Tibial artery (tissue), 4 donors: ENCODE measurements at regions not wholly inside any gene's neighbourhood (a gene's known extent, or its start where the extent isn't known, plus 50 kb on each side); places are given as distances from the start of the nearest gene placed in this dataset.

Experiments used
- DNase-seq, 2 donors: peaks; one replicate each; pipeline ENCODE4 v3.0.0-alpha.2; 2019
- H3K27ac ChIP-seq, 2 donors: fragments of 200-600 bp; sonication (generic) in 1 of 2; 1 replicate in 1 of 2; 2 replicates in 1 of 2; pipeline ENCODE4 v1.5.1; 2018 to 2019; ENCODE audit warnings: mild to moderate bottlenecking in 1 of 2
- H3K27me3 ChIP-seq, 2 donors: fragments of 200-600 bp; sonication (generic) in 1 of 2; one replicate each; pipeline versions ENCODE4 v1.5.1 to v1.6.0; 2016 to 2019
- H3K36me3 ChIP-seq, 3 donors: fragments of 200-600 bp; sonication (generic) in 2 of 3; one replicate each; pipeline ENCODE4 v1.5.1; 2016 to 2019; ENCODE audit warnings: mild to moderate bottlenecking in 2 of 3
- H3K4me1 ChIP-seq, 4 donors: fragments of 200-600 bp; sonication (generic) in 2 of 4; 1 replicate in 3 of 4; 2 replicates in 1 of 4; pipeline ENCODE4 v1.5.1; 2016 to 2019
- H3K4me3 ChIP-seq, 2 donors: fragments of 200-600 bp; sonication (generic) in 1 of 2; 1 replicate in 1 of 2; 2 replicates in 1 of 2; pipeline ENCODE4 v1.5.1; 2018 to 2019; ENCODE audit warnings: mild to moderate bottlenecking in 2 of 2
- H3K9me3 ChIP-seq, 3 donors: fragments of 200-600 bp; sonication (generic) in 1 of 3; one replicate each; pipeline ENCODE4 v1.5.1; 2016 to 2019
- intact Hi-C: fragments of 100-400 bp; cut with DNase I; formaldehyde crosslinking; loops from one replicate; pipeline ENCODE4 v1.15.0; 2023; ENCODE audit warnings: low total_unique reads
- TF ChIP-seq, protein P1 (sequence below), 2 experiments: fragments of 200-600 bp in 1 of 2; fragments of 450-650 bp in 1 of 2; IDR thresholded peaks; one replicate each; pipeline ENCODE4 v1.5.1; 2017 to 2019; ENCODE audit warnings: antibody characterized with exemption in 2 of 2, mild to moderate bottlenecking in 1 of 2, moderate library complexity in 1 of 2

GRCh38 chr1:96334236-96334557, 387.4 kb upstream of the PTBP2 start:
- TF ChIP-seq, protein P1, sequence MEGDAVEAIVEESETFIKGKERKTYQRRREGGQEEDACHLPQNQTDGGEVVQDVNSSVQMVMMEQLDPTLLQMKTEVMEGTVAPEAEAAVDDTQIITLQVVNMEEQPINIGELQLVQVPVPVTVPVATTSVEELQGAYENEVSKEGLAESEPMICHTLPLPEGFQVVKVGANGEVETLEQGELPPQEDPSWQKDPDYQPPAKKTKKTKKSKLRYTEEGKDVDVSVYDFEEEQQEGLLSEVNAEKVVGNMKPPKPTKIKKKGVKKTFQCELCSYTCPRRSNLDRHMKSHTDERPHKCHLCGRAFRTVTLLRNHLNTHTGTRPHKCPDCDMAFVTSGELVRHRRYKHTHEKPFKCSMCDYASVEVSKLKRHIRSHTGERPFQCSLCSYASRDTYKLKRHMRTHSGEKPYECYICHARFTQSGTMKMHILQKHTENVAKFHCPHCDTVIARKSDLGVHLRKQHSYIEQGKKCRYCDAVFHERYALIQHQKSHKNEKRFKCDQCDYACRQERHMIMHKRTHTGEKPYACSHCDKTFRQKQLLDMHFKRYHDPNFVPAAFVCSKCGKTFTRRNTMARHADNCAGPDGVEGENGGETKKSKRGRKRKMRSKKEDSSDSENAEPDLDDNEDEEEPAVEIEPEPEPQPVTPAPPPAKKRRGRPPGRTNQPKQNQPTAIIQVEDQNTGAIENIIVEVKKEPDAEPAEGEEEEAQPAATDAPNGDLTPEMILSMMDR (IDR thresholded peaks at IDR 0.05) = no peak
- intact Hi-C loops = no loop called here
- Histone ChIP-seq H3K27me3 (no peaks in the 10 kb centered on the region), H3K4me1 (no peaks in the 10 kb centered on the region), H3K27ac (no peak overlapping the region), H3K9me3 (no peaks in the 10 kb centered on the region), H3K36me3 (no peaks in the 10 kb centered on the region), H3K4me3 (no peak overlapping the region)
- DNase-seq = no peak

- TF ChIP-seq, protein P1 (IDR thresholded peaks at IDR 0.05) = no peak
- no peak for DNase-seq
- Histone ChIP-seq H3K27ac (no peak overlapping the region), H3K9me3 (no peaks in the 10 kb centered on the region), H3K4me1 (no peaks in the 10 kb centered on the region), H3K4me3 (no peak overlapping the region), H3K27me3 (no peaks in the 10 kb centered on the region), H3K36me3 (no peaks in the 10 kb centered on the region)
- intact Hi-C loops = no loop called here
Measured at GRCh38 chr1:96338622-96339021, 383.0 kb upstream of the PTBP2 start.

GRCh38 chr1:96340686-96341085, 380.9 kb upstream of the PTBP2 start:
- Histone ChIP-seq H3K27ac (no peak overlapping the region), H3K36me3 (no peaks in the 10 kb centered on the region), H3K27me3 (no peaks in the 10 kb centered on the region), H3K9me3 (peaks cover 0 to 5% (median 3%) of the 10 kb centered on the region in 3 donors), H3K4me3 (no peak overlapping the region), H3K4me1 (no peaks in the 10 kb centered on the region)
- intact Hi-C loops = no loop called here
- no peak for DNase-seq
- TF ChIP-seq, protein P1 (IDR thresholded peaks at IDR 0.05) = no peak

DNA sequence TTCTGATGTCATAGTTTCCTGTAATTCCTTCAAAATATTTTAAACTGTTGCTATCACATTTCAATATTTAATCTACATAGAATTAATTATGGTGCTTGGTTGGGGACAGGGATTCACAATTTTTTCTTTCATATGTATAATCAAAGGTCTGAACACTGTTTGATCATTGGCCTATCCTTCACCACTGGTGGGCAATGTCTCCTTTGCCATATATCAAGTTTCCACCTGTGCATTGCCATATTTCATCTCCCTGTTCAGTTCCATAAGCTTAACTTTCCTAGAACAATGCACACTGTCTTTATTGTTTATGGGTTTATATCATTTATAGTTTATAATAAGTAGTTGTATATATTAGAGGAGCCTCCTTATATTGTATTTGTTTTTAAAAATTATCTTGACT, 374.9 kb upstream of the PTBP2 start:
- Histone ChIP-seq H3K36me3 (no peaks in the 10 kb centered on the region), H3K4me3 (no peak overlapping the region), H3K4me1 (no peaks in the 10 kb centered on the region), H3K27me3 (no peaks in the 10 kb centered on the region), H3K27ac (no peak overlapping the region), H3K9me3 (peaks cover 0 to 5% (median 3%) of the 10 kb centered on the region in 3 donors)
- intact Hi-C loops = no loop called here
- TF ChIP-seq, protein P1 (IDR thresholded peaks at IDR 0.05) = no peak
- no peak for DNase-seq

DNA sequence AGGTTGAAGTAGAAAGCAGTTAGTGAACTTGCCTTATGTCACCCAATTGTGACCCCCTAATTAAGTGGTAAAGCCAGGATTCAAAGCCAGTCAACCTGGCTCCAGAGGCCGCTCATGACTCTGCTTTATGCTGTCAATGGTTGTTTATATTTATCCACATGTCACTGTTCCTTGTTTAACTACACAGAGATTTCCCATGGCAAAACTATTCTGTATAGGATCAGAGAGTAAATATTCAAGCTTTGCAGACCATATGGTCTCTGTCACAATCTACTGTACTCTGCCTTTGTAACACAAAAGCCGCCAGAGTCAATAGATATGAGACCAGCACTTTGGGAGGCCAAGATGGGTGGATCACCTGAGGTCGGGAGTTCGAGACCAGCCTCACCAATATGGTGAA, 371.7 kb upstream of the PTBP2 start:
- Histone ChIP-seq H3K27me3 (no peaks in the 10 kb centered on the region), H3K36me3 (no peaks in the 10 kb centered on the region), H3K9me3 (no peaks in the 10 kb centered on the region), H3K4me3 (no peak overlapping the region), H3K27ac (no peak overlapping the region), H3K4me1 (no peaks in the 10 kb centered on the region)
- intact Hi-C loops = no loop called here
- no peak for DNase-seq
- TF ChIP-seq, protein P1 (IDR thresholded peaks at IDR 0.05) = no peak

- no peak for DNase-seq
- TF ChIP-seq, protein P1 (IDR thresholded peaks at IDR 0.05) = no peak
Measured at GRCh38 chr1:96352733-96353132, 368.9 kb upstream of the PTBP2 start.

More at GRCh38 chr1:96352733-96353132, 368.9 kb upstream of the PTBP2 start:
- Histone ChIP-seq H3K27ac (no peak overlapping the region), H3K4me3 (no peak overlapping the region), H3K9me3 (no peaks in the 10 kb centered on the region), H3K36me3 (no peaks in the 10 kb centered on the region), H3K27me3 (no peaks in the 10 kb centered on the region), H3K4me1 (no peaks in the 10 kb centered on the region)
- intact Hi-C loops = no loop called here
